ENCODE measurements at regions not wholly inside any gene's neighbourhood (a gene's known extent, or its start where the extent isn't known, plus 50 kb on each side); places are given as distances from the start of the nearest gene placed in this dataset.

DNA sequence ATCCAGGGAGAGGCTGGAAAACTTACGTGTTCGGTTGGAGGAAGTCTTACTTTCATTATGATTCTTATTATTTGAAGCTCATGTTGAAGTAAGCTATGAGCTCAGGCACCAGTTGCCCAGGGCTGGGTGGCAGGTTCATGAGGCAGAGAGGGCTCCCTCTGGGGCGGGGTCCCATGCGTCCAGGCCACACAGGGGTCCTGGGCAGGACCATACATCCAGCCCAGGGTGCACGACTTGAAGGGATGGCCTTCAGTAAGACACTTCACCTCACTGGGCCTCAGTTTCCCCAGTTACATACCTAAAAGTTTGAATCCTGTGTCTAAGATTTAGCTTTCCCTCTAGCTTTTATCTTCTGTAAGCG is 107.3 kb upstream of the B3GAT1 start:
- Histone ChIP-seq H3K4me1 (replicated peaks in 1 of 2) (no peaks in the 10 kb centered on the region), H3K9me3 (replicated peaks in 1 of 3) (no peaks in the 10 kb centered on the region), H3K36me3 (replicated peaks in 1 of 2) (no peaks in the 10 kb centered on the region), H3K4me3 (no peak overlapping the region), H3K27ac (no peak overlapping the region), H3K27me3 (no peaks in the 10 kb centered on the region)
- WGBS, 4 donors: 60 to 90% (median 65%) methylated on average over 3 to 6 of the region's 6 CpGs
- TF ChIP-seq CTCF (IDR thresholded peaks at IDR 0.05): no peak
- no peak for TF ChIP-seq POLR2A (IDR thresholded peaks at IDR 0.05)
- intact Hi-C loops (cut with DNase I): no loop called here
- no peak for DNase-seq

GRCh38 chr11:134518616-134519389 is 106.8 kb upstream of the B3GAT1 start:
- Histone ChIP-seq H3K27me3 (no peaks in the 10 kb centered on the region), H3K27ac (no peak overlapping the region), H3K36me3 (replicated peaks in 1 of 2) (no peaks in the 10 kb centered on the region), H3K4me3 (no peak overlapping the region), H3K9me3 (replicated peaks in 1 of 3) (no peaks in the 10 kb centered on the region), H3K4me1 (replicated peaks in 1 of 2) (no peaks in the 10 kb centered on the region)
- WGBS, 4 donors: 81 to 87% (median 84%) methylated on average over 20 of the region's 20 CpGs
- no peak for DNase-seq
- TF ChIP-seq POLR2A (IDR thresholded peaks at IDR 0.05): no peak
- TF ChIP-seq CTCF (IDR thresholded peaks at IDR 0.05): no peak
- intact Hi-C loops (cut with DNase I): no loop called here

GRCh38 chr11:134517621-134518293 is 105.7 kb upstream of the B3GAT1 start:
- TF ChIP-seq POLR2A (IDR thresholded peaks at IDR 0.05): no peak
- no peak for TF ChIP-seq CTCF (IDR thresholded peaks at IDR 0.05)
- intact Hi-C loops (cut with DNase I): no loop called here
- H3K4me3 ChIP-seq: no peak overlapping the region
- H3K9me3 ChIP-seq (replicated peaks in 1 of 3): no peaks in the 10 kb centered on the region
- no peaks in the 10 kb centered on the region for H3K4me1 ChIP-seq (replicated peaks in 1 of 2)
- no peaks in the 10 kb centered on the region for H3K27me3 ChIP-seq
- 61 to 71% (median 67%) methylated on average over 13 to 14 of the region's 14 CpGs for WGBS, 4 donors
- H3K27ac ChIP-seq: no peak overlapping the region
- DNase-seq: no peak
- H3K36me3 ChIP-seq (replicated peaks in 1 of 2): no peaks in the 10 kb centered on the region

GRCh38 chr11:134517115-134517514 is 105.1 kb upstream of the B3GAT1 start:
- no peaks in the 10 kb centered on the region for H3K36me3 ChIP-seq (replicated peaks in 1 of 2)
- WGBS, 4 donors: 81 to 90% (median 87%) methylated on average over 6 of the region's 6 CpGs
- no peak overlapping the region for H3K4me3 ChIP-seq
- no peak for TF ChIP-seq POLR2A (IDR thresholded peaks at IDR 0.05)
- H3K27me3 ChIP-seq: no peaks in the 10 kb centered on the region
- no peak overlapping the region for H3K27ac ChIP-seq
- no peaks in the 10 kb centered on the region for H3K4me1 ChIP-seq (replicated peaks in 1 of 2)
- intact Hi-C loops (cut with DNase I): no loop called here
- H3K9me3 ChIP-seq (replicated peaks in 1 of 3): no peaks in the 10 kb centered on the region
- no peak for DNase-seq

Measured in adrenal gland (tissue), 9 donors.